GM19467 (cell line): ENCODE measurements at regions not wholly inside any gene's neighbourhood (a gene's known extent, or its start where the extent isn't known, plus 50 kb on each side); places are given as distances from the start of the nearest gene placed in this dataset.
"Not testable (repeated sequence)": the region's sequence is repeated elsewhere in the genome, so short reads cannot be mapped to it uniquely, and the experiment has no call there.

Experiments
- ATAC-seq: cut with Tn5 transposase; IDR thresholded peaks from one replicate; pipeline ENCODE4 v1.9.1; 2021; ENCODE audit warnings: mild to moderate bottlenecking, moderate library complexity; ENCODE audit not compliant: unreplicated experiment

DNA sequence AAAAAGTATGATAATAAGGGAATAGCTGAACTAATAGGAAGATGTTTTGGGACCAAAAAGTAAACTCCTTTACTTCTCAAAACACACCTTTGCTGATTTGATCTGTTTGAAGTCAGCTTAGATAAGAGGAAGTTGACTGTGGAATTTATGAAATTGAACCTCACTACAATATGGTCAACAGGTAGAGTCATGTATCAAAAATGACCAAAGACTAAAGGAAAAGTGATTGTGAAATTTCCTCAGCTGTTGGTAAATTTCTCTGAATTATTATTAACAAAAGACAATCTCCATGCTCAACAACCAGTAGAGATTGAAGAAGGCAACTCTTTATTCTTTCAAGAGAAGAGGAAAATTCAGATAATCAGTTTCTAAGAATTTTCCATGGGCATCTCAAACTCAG, 826.5 kb downstream of the KCNA4 start:
- ATAC-seq, result no peak

DNA sequence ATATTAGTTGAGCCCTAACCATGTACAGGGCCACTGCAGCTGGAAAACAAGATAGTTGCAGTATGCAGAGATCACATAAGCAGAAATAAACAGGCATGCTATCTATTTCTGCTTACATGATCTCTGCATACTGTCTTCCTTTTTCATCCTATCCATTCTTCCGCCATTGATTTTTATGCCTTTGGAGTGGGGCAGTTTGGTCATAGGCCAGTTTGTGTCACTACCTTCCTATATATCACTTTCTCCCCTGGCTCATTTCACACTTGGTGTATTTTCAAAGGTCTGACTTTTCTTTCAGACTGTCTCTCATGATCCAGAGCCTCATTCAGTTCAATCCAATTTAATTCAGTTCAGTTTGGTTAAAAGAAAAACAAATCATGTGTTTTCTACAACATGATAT, 829.6 kb downstream of the KCNA4 start:
- ATAC-seq, result no peak

DNA sequence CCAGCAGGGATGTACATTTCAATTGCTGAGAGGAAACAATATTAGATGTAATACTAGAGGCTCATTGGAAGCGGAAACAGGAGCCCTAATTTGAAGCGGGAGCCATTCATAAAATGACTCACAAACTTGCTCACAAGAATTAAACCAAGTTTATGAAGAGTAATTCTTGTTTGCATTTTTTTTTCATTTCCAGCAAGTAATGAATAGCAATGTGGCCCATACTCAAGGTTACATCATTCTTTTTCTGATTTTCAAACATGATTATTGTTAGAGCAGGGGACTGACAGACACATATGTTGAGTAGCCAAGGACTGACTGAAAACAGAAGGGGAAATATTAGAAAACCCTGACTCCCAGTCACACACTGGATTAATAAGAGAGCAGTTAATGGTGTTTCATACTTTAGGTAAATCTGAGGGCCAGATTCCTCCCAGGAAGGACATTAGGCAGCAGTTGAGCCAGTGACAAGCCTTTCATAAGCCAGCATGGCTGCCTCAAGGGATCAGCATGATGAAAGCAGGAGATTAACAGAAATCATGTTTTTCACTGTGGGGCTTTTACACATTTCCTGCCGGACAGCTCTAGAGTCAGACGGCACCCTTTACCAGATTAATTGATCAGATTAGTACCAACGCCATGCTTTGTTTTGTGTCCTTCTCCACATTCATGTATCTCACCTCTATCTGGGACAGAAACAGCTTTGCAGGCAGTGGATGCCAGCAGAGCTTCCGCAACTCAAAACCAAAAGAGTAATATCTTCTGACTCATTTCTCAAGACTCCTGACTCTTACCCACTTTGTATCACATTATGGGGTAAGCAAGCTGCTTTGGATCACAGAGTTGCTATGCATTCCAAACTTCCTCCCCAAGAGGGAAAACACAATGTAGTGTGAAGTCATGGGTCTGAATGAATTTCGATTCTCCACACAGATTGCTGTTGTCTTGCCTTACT, 831.6 kb downstream of the KCNA4 start:
- ATAC-seq, result no peak

DNA sequence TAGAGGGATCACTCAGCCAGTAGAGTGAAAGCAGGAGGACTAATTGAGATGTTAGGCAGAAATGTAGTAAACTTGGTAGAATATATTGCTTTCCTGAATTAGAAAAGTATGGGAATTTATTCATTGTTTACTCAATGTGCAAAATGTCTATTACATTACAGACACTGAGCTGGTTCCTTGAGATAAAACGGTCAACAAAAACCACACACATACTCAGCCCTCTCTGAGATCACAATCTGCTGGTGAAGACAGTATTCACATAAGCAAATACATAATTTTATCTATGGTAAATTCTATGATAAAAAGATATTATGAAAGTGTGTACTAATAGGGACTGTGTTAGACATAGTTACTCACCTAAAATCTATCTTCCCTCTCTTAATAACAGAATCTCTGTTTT, 833.5 kb downstream of the KCNA4 start:
- ATAC-seq, result no peak

GRCh38 chr11:29173660-29174062, 843.2 kb downstream of the KCNA4 start:
- no peak for ATAC-seq

GRCh38 chr11:29171360-29171950, 845.4 kb downstream of the KCNA4 start:
- no peak for ATAC-seq

GRCh38 chr11:29166306-29166705, 850.5 kb downstream of the KCNA4 start:
- ATAC-seq, result no peak

- no peak for ATAC-seq
Measured at GRCh38 chr11:29163231-29163630, 853.6 kb downstream of the KCNA4 start.

DNA sequence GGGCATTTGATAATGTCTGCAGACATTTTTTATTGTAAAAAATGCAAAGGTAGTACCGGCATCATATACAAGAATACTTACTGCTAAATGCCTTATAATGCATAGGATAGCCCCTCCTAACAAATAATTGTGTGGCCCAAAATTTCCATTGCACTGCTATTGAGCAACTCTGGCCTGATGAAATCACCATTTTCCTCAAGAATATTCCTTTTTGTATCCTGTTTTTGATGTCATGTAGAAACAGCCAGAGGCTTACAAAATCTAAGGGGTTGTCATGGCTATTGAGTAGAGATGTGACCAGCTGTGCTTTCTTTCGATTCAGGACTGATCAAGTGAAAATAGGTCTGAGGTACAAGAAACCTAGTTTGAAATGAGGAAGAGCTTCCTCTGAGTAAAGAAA, 854.3 kb downstream of the KCNA4 start:
- no peak for ATAC-seq

DNA sequence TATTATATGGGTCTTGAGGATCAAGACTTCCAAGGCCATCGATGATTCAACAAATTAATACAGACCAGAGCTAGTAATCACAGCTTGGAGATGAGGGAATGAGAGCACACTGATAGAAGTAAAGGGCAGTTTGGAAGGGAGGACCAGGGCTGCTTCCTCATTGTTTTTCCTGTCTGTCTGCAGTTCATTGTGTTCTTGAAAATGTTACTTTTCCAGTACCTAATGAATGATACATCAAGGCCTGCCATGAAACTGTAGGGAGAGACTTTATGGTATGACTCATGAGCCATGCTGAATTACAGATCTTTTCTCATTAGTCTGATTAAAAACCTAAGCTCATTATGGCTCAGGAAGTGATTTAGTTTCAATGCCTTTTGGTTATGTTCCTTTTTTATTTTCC, 855.6 kb downstream of the KCNA4 start:
- ATAC-seq, result no peak

GRCh38 chr11:29159552-29160465, 857.0 kb downstream of the KCNA4 start:
- ATAC-seq, result peak; percentile 71

DNA sequence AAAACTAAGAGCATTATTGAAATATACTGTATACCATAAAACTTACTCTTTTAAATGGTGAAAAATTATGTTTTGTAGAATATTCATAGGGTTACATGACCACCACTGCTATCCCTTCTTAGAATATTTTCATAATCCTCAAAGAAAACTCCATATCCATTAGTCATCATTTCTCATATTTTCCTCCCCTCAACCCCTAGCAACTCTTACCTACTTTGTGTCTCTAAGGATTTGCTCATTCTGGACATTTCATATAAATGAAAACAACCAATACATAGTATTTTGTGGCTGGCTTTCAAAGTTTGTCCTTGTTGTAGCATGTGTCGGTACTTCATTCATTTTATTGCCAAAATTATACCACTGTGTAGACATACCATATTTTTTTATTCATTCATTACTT, 863.8 kb downstream of the KCNA4 start:
- no peak for ATAC-seq

DNA sequence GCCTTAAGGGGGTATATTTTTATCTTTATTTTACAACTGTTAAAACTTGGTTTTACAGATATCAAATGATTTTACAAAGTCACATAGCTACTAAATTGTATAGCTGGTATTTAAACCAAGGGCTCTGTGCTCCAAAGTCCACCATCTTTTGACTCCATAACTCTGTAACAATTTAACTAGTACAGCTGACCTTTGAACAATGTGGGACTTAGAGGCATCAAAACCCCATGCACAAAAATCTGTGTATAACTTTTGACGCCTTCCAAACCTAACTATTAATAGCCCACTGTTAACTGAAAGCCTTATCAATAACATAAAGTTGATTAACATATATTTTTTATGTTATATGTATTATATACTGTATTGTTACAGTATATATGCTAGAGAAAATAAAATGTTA, 874.3 kb downstream of the KCNA4 start:
- not testable (repeated sequence) for ATAC-seq

DNA sequence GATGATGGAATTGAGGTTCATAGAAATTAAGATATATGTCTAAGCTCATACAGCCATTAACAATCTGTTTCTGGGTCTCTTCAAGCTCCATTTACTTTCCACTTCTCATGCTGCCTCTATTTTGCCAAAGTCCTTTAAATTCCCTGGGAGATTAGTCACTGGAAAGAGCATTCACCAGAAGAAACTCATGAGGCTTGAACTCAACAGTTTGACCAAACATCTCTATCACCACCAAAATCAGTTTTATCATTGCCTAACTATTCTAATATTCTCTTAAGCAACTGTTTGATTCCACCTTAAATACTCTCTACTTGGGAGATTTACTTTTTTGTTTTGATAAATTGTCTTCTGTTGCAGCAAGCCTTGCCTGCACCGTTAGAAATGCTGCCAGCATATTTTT, 881.3 kb downstream of the KCNA4 start:
- no peak for ATAC-seq

DNA sequence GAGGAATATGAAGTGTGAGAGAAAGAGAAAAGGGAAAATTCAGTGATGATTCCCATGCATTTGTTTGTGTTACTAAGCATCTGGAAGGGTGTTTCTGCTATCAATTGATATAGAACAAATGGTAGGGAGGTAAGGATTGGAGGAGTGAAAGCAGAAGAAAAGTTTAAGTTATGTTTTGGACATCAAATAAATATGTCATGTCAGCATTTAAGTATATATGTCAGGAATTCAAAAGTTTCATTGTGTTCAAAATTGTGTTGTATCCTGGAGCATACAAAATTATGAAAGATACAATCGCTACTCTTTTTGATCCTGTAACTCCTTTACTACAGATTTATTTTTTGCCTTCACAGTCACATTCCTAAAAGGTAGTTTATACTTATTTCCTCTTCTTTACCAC, 885.8 kb downstream of the KCNA4 start:
- no peak for ATAC-seq

DNA sequence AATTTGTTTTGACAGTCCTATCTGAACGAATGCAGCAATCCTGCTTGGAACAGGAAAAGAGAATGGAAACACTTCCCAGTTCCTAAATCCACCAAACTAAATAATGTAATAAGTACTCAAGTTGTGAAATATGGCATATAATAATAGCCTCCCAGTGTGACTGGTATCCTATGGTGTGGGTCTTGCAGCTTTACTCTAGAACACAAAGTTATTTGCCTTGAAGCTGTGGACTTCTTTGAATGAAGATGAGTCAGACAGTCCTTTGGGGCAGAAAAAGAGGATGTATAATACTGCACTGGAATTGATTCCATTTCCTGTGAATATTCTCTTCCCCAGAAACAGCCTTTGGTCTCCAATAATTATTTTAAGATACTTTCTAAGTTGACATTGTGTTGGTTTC, 887.0 kb downstream of the KCNA4 start:
- ATAC-seq, result no peak

DNA sequence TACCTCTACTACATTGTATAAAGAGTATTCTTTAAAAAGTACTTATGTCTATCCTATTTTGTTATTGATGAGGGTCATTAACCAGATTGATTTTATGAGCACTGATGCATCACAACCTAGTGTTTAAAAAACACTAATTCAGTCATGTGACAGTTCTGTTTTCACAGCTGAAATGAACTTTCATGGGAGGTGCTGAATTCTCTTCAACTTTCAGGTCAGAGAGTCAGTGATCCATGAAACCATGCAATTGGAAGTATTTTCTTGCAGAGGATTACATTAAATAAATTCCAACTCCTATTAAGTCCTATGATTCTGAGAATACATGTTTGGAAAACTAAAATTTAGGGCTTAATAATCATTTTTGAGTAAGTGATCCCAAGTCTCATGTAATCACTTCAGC, 889.4 kb downstream of the KCNA4 start:
- no peak for ATAC-seq

DNA sequence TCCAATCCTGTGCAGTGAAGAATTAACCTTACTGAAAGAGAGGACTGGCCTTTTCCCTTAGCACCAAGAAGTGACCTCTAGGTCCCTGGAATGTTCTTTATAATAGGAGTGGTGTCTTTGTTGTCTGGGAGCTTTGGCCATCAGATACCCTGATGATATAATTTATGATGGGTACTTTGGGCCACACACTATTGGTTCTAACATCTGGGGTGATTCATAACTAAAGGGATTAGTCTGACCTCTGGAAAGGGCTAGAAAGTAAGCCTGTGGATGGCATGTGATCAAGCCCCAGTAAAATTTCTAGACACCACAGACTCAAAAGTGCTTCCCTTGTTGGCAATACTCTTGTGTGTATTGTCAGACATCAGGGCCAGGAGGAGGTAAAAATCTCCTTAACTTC, 891.2 kb downstream of the KCNA4 start:
- no peak for ATAC-seq

GRCh38 chr11:29124470-29124869, 892.4 kb downstream of the KCNA4 start:
- no peak for ATAC-seq

DNA sequence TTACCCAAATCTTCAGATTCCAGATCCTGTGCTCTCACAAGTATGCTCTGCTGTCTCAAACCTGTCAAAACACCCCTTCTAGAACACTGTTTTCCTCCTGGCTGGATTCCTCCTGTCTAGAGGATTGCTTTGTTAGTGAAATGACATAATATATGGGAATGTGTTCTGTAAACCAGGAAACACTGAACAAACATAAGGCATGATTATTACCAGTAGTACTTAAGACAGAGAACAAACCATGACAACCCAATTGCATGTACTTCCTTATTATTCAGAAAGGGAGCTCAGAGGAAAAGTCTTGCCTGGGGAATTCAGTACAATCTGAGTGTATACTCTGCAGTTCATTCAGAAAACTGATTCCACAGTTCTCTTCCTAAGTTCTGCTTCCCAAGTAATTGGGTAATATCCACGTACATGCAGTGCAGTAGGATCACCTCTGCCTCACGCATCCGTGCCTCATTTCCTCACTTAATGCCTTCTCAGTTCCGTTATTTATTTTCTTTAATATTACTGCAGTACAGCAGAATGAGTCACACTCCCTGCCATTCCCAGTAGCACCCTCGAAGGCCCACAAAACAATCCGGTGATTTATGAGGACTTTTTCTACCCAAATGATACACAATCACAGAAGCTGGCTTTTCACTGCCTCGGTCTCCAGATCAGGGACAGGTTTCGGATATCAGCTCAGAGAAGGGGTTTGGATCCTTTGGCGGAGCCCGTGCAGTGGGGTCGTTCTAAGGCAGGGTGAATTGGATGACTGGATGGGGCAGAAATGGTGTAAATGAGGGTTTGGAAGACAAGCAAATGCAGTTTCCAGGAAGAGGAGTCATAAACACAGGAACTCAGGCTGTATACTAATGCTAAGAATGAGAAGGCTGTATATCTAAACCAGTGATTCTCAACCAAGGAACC, 896.9 kb downstream of the KCNA4 start:
- ATAC-seq, result no peak
